Fibroblast of lung (primary cell): ENCODE measurements at regions not wholly inside any gene's neighbourhood (a gene's known extent, or its start where the extent isn't known, plus 50 kb on each side); places are given as distances from the start of the nearest gene placed in this dataset.

Experiments used
- DNase-seq, 2 donors: peaks; one replicate each; pipeline versions ENCODE4 v3.0.0 to v3.0.0-alpha.2; 2010; ENCODE audit warnings: low read depth in 2 of 2
- H2AFZ ChIP-seq: 2 replicates; pipeline ENCODE4 v1.5.1; 2012; ENCODE audit warnings: low read length, control low read depth, inconsistent platforms
- H3K27ac ChIP-seq: 2 replicates; pipeline ENCODE4 v1.5.1; 2011; ENCODE audit warnings: low read length, control low read depth; ENCODE audit not compliant: insufficient read depth
- H3K27me3 ChIP-seq: 2 replicates; pipeline ENCODE4 v1.5.1; 2011; ENCODE audit warnings: mild to moderate bottlenecking, low read length; ENCODE audit not compliant: control insufficient read depth, insufficient read depth
- H3K36me3 ChIP-seq: 2 replicates; pipeline ENCODE4 v1.5.1; 2011; ENCODE audit warnings: low read length; ENCODE audit not compliant: control insufficient read depth, insufficient read depth
- H3K4me1 ChIP-seq: 2 replicates; pipeline ENCODE4 v1.5.1; 2011; ENCODE audit warnings: low read length; ENCODE audit not compliant: control insufficient read depth, insufficient read depth; ENCODE audit errors: extremely low read depth
- H3K4me2 ChIP-seq: 2 replicates; pipeline ENCODE4 v1.5.1; 2011; ENCODE audit warnings: low read length, control low read depth; ENCODE audit not compliant: insufficient read depth; ENCODE audit errors: extremely low read depth
- H3K4me3 ChIP-seq, 4 experiments: fragments of 200-600 bp in 1 of 4; sonication (generic) in 1 of 4; replicated peaks in 1 of 4; 2 replicates each; pipeline ENCODE4 v1.5.1; 2011 to 2016; ENCODE audit warnings: low read length in 4 of 4, low read depth in 3 of 4, mild to moderate bottlenecking in 3 of 4, control low read depth in 2 of 4, inconsistent platforms in 1 of 4, mixed read lengths in 1 of 4; ENCODE audit not compliant: insufficient read depth in 1 of 4; ENCODE audit errors: control extremely low read depth in 1 of 4
- H3K79me2 ChIP-seq: 2 replicates; pipeline ENCODE4 v1.5.1; 2012; ENCODE audit warnings: mild to moderate bottlenecking, low read length, inconsistent platforms; ENCODE audit not compliant: control insufficient read depth, insufficient read depth
- H3K9ac ChIP-seq: 2 replicates; pipeline ENCODE4 v1.5.1; 2011; ENCODE audit warnings: mild to moderate bottlenecking, low read length, control low read depth; ENCODE audit not compliant: insufficient read depth
- H3K9me3 ChIP-seq: 2 replicates; pipeline ENCODE4 v1.5.1; 2012; ENCODE audit warnings: low read depth, low read length; ENCODE audit not compliant: control insufficient read depth, insufficient read depth
- H4K20me1 ChIP-seq: 2 replicates; pipeline ENCODE4 v1.5.1; 2011; ENCODE audit warnings: low read length; ENCODE audit not compliant: control insufficient read depth, insufficient read depth; ENCODE audit errors: extremely low read depth
- EZH2 ChIP-seq: IDR thresholded peaks from 2 replicates; pipeline ENCODE4 v1.5.1; 2012; ENCODE audit warnings: low read length, control low read depth, mild to moderate bottlenecking; ENCODE audit errors: missing control alignments
- TF ChIP-seq, protein P1 (sequence below), 2 donors: IDR thresholded peaks in 1 of 2; conservative IDR thresholded peaks in 1 of 2; 1 replicate in 1 of 2; 2 replicates in 1 of 2; pipeline ENCODE4 v1.5.1; 2011 to 2012; ENCODE audit warnings: low read length in 2 of 2, control low read depth in 1 of 2, inconsistent platforms in 1 of 2, low read depth in 1 of 2, mild to moderate bottlenecking in 1 of 2

DNA sequence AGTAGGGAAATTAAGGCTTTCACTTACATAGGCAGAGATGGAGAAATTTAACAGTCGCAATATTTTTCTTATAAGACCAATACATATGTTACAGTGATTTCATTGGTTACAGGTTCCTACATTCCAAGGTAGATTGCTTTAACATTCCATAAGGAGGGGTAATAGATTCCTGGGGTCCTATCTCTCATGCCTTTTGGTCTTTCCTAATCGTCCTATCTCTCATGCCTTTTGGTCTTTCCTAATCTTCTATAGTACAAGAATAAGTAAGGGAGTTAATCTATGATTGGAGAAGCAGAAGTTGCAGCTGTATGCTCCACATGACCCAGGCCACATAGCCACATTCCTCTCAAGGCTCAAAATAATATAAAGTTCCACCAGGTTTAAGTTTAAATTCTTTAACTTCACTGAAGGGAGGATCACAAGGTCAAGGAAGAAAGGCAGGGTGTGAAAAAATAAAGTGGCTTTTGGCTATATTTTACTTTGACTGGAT lies 285.0 kb upstream of the BOD1L1 start:
- TF ChIP-seq EZH2 = no peak
- TF ChIP-seq, protein P1, sequence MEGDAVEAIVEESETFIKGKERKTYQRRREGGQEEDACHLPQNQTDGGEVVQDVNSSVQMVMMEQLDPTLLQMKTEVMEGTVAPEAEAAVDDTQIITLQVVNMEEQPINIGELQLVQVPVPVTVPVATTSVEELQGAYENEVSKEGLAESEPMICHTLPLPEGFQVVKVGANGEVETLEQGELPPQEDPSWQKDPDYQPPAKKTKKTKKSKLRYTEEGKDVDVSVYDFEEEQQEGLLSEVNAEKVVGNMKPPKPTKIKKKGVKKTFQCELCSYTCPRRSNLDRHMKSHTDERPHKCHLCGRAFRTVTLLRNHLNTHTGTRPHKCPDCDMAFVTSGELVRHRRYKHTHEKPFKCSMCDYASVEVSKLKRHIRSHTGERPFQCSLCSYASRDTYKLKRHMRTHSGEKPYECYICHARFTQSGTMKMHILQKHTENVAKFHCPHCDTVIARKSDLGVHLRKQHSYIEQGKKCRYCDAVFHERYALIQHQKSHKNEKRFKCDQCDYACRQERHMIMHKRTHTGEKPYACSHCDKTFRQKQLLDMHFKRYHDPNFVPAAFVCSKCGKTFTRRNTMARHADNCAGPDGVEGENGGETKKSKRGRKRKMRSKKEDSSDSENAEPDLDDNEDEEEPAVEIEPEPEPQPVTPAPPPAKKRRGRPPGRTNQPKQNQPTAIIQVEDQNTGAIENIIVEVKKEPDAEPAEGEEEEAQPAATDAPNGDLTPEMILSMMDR (conservative IDR thresholded peaks at IDR 0.05 in 1 of 2, IDR thresholded peaks at IDR 0.05 in 1 of 2; ENCODE audit: low read depth in 1 of 2, low read length in 2 of 2) = no peak
- Histone ChIP-seq H3K4me3 (no peak overlapping the region), H3K9ac (no peak overlapping the region), H3K4me2 (no peak overlapping the region), H2AFZ (no peak overlapping the region), H3K79me2 (no peaks in the 10 kb centered on the region), H3K4me1 (peaks cover 8% of the 10 kb centered on the region), H3K36me3 (no peaks in the 10 kb centered on the region), H3K27me3 (no peaks in the 10 kb centered on the region), H4K20me1 (no peaks in the 10 kb centered on the region), H3K27ac (no peak overlapping the region), H3K9me3 (no peaks in the 10 kb centered on the region)
- DNase-seq = no peak

DNA sequence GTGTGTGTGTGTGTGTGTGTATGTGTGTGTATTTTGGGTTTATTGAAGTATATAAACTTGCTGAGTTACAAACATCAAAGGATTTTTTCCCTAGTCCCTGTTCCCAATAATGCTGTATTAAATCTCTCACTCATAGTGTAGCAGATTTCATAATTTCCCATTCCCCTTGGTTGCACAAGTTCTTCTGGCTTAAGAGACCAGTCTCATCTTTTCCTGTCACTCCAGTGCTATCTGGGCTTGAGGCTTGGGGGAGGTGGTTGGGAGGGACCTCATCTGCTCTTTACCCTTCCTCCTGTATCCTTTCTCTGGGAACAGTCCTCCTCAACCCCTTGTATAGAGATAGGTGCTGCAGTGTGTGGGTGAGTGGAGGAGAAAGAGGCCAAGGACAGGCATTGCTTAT lies 285.4 kb upstream of the BOD1L1 start:
- Histone ChIP-seq H3K27ac (peak overlapping the region; percentile 9), H4K20me1 (no peaks in the 10 kb centered on the region), H3K4me2 (no peak overlapping the region), H3K27me3 (no peaks in the 10 kb centered on the region), H3K9ac (no peak overlapping the region), H3K36me3 (no peaks in the 10 kb centered on the region), H3K79me2 (no peaks in the 10 kb centered on the region), H3K4me1 (peaks cover 12% of the 10 kb centered on the region), H3K9me3 (no peaks in the 10 kb centered on the region), H2AFZ (no peak overlapping the region), H3K4me3 (no peak overlapping the region)
- peak in 1 of 2 donors; percentile 76 for DNase-seq
- TF ChIP-seq, protein P1 (conservative IDR thresholded peaks at IDR 0.05 in 1 of 2, IDR thresholded peaks at IDR 0.05 in 1 of 2; ENCODE audit: low read depth in 1 of 2, low read length in 2 of 2) = no peak
- no peak for TF ChIP-seq EZH2

DNA sequence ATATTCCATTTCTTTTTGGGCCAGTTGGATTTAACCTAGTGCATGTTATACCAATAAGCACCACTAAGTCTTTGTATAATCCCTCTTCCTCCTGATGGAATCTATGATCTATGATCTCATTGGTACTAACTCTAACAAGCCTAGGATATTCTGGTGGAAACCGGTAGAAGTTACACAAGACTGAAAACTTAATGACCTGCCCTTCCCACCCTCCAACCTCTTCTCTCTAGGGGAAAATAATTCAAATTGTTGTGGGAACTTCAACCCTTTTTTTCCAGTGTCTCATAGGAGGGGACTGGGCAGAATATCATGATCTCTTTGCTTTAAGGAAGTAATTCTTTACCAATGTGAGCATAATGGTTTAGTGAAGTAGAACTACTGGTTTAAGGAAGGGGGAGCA lies 289.5 kb upstream of the BOD1L1 start:
- Histone ChIP-seq H3K79me2 (no peaks in the 10 kb centered on the region), H3K4me1 (peaks cover 24% of the 10 kb centered on the region), H3K36me3 (no peaks in the 10 kb centered on the region), H3K4me3 (no peak overlapping the region), H3K27ac (peak overlapping the region; percentile 100), H4K20me1 (no peaks in the 10 kb centered on the region), H3K27me3 (no peaks in the 10 kb centered on the region), H2AFZ (no peak overlapping the region), H3K9ac (no peak overlapping the region), H3K4me2 (no peak overlapping the region), H3K9me3 (no peaks in the 10 kb centered on the region)
- TF ChIP-seq, protein P1 (conservative IDR thresholded peaks at IDR 0.05 in 1 of 2, IDR thresholded peaks at IDR 0.05 in 1 of 2; ENCODE audit: low read depth in 1 of 2, low read length in 2 of 2) = no peak
- TF ChIP-seq EZH2 = no peak
- DNase-seq = peak; percentile 47 to 64
